ENCODE measurements at regions not wholly inside any gene's neighbourhood (a gene's known extent, or its start where the extent isn't known, plus 50 kb on each side); places are given as distances from the start of the nearest gene placed in this dataset.

- TF ChIP-seq EP300 (IDR thresholded peaks at IDR 0.05) (no peak), POLR2A (IDR thresholded peaks at IDR 0.05) (no peak), CTCF (IDR thresholded peaks at IDR 0.05) (no peak)
- Histone ChIP-seq H3K9me3 (no peaks in the 10 kb centered on the region), H3K27ac (no peak overlapping the region), H3K36me3 (no peaks in the 10 kb centered on the region), H3K4me3 (no peak overlapping the region), H3K27me3 (no peaks in the 10 kb centered on the region), H3K4me1 (ENCODE audit: insufficient read depth) (no peaks in the 10 kb centered on the region)
- no peak for DNase-seq
- 82 to 87% (median 83%) methylated on average over 4 of the region's 4 CpGs for WGBS, 3 donors
- intact Hi-C loops (cut with DNase I) = no loop called here
Measured at GRCh38 chr4:67124716-67125115, 420.6 kb downstream of the CENPC start.

GRCh38 chr4:67122029-67122428 lies 423.3 kb downstream of the CENPC start:
- H3K4me3 ChIP-seq = no peak overlapping the region
- WGBS, 3 donors = 45 to 53% (median 46%) methylated on average over 3 of the region's 3 CpGs

GRCh38 chr4:67120369-67120768 lies 424.9 kb downstream of the CENPC start:
- DNase-seq = no peak
- no peak for TF ChIP-seq CTCF (IDR thresholded peaks at IDR 0.05)
- TF ChIP-seq POLR2A (IDR thresholded peaks at IDR 0.05) = no peak
- TF ChIP-seq EP300 (IDR thresholded peaks at IDR 0.05) = no peak
- intact Hi-C loops (cut with DNase I) = no loop called here
- Histone ChIP-seq H3K27me3 (no peaks in the 10 kb centered on the region), H3K4me3 (no peak overlapping the region), H3K9me3 (no peaks in the 10 kb centered on the region), H3K4me1 (ENCODE audit: insufficient read depth) (no peaks in the 10 kb centered on the region), H3K27ac (no peak overlapping the region), H3K36me3 (no peaks in the 10 kb centered on the region)
- 55 to 71% (median 63%) methylated on average over 1 of the region's 1 CpG for WGBS, 3 donors

More at GRCh38 chr4:67122029-67122428, 423.3 kb downstream of the CENPC start:
- Histone ChIP-seq H3K4me1 (ENCODE audit: insufficient read depth) (no peaks in the 10 kb centered on the region), H3K27me3 (no peaks in the 10 kb centered on the region), H3K27ac (no peak overlapping the region), H3K36me3 (no peaks in the 10 kb centered on the region), H3K9me3 (no peaks in the 10 kb centered on the region)
- TF ChIP-seq POLR2A (IDR thresholded peaks at IDR 0.05) = no peak
- no peak for TF ChIP-seq EP300 (IDR thresholded peaks at IDR 0.05)
- TF ChIP-seq CTCF (IDR thresholded peaks at IDR 0.05) = no peak
- no peak for DNase-seq
- intact Hi-C loops (cut with DNase I) = no loop called here

GRCh38 chr4:67109276-67109675 lies 436.0 kb downstream of the CENPC start:
- no peak overlapping the region for H3K27ac ChIP-seq
- no peaks in the 10 kb centered on the region for H3K9me3 ChIP-seq
- DNase-seq = no peak
- H3K4me3 ChIP-seq = no peak overlapping the region
- H3K27me3 ChIP-seq = no peaks in the 10 kb centered on the region
- no peaks in the 10 kb centered on the region for H3K4me1 ChIP-seq (ENCODE audit: insufficient read depth)
- TF ChIP-seq CTCF (IDR thresholded peaks at IDR 0.05) (no peak), EP300 (IDR thresholded peaks at IDR 0.05) (no peak), POLR2A (IDR thresholded peaks at IDR 0.05) (no peak)
- intact Hi-C loops (cut with DNase I) = no loop called here
- no peaks in the 10 kb centered on the region for H3K36me3 ChIP-seq

Measured in ovary (tissue), 7 donors.